Peyer's patch (tissue), 4 donors: ENCODE measurements at regions not wholly inside any gene's neighbourhood (a gene's known extent, or its start where the extent isn't known, plus 50 kb on each side); places are given as distances from the start of the nearest gene placed in this dataset.

Experiments
- DNase-seq, 3 donors: peaks; one replicate each; pipeline ENCODE4 v3.0.0-alpha.2; 2017 to 2019
- H3K27ac ChIP-seq, 4 donors: fragments of 200-600 bp; sonication (generic); one replicate each; pipeline ENCODE4 v1.5.1; 2016 to 2019
- H3K27me3 ChIP-seq, 2 donors: fragments of 200-600 bp; sonication (generic); one replicate each; pipeline ENCODE4 v1.5.1; 2019
- H3K36me3 ChIP-seq, 3 donors: fragments of 200-600 bp; sonication (generic); one replicate each; pipeline ENCODE4 v1.5.1; 2016 to 2019
- H3K4me1 ChIP-seq, 4 donors: fragments of 200-600 bp; sonication (generic); one replicate each; pipeline ENCODE4 v1.5.1; 2016 to 2019
- H3K4me3 ChIP-seq, 4 donors: fragments of 200-600 bp; sonication (generic); 1 replicate in 3 of 4; 2 replicates in 1 of 4; pipeline ENCODE4 v1.5.1; 2016 to 2019; ENCODE audit warnings: mild to moderate bottlenecking in 1 of 4
- H3K9me3 ChIP-seq, 4 donors: fragments of 200-600 bp; sonication (generic); one replicate each; pipeline ENCODE4 v1.5.1; 2016 to 2019; ENCODE audit warnings: mild to moderate bottlenecking in 1 of 4
- POLR2A ChIP-seq, 2 donors: fragments of 450-650 bp; IDR thresholded peaks; one replicate each; pipeline ENCODE4 v1.5.1; 2017; ENCODE audit warnings: antibody characterized with exemption in 2 of 2, mild to moderate bottlenecking in 2 of 2, moderate library complexity in 2 of 2
- TF ChIP-seq, protein P1 (sequence below), 6 experiments: fragments of 450-650 bp in 4 of 6; fragments of 200-600 bp in 2 of 6; sonication (generic) in 1 of 6; IDR thresholded peaks; one replicate each; pipeline ENCODE4 v1.5.1; 2017 to 2019; ENCODE audit warnings: antibody characterized with exemption in 6 of 6, mild to moderate bottlenecking in 3 of 6, moderate library complexity in 1 of 6

DNA sequence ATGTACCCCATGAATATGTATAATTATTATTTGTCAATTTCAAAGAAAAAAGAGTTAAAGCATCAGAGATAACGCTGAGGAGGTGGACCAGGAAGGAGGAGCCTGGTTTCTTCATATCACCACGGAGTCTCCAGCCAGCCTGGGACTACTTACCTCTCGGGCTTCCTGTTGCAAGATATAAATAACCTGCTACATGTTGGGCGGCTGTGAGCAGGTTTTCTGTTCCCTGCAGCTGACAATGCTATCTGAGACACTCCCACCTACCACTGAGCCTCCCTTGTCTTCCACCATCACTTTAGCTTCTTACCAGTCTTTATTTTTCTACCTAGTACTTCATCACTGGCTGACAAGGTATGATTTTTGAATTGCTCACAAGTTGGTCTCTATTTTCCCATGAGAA is 102.7 kb upstream of the CPEB4 start:
- H3K36me3 ChIP-seq: no peaks in the 10 kb centered on the region
- H3K4me1 ChIP-seq: peaks cover 0 to 18% (median 3%) of the 10 kb centered on the region in 4 donors
- H3K4me3 ChIP-seq: no peak overlapping the region
- no peak for TF ChIP-seq POLR2A (IDR thresholded peaks at IDR 0.05)
- TF ChIP-seq, protein P1, sequence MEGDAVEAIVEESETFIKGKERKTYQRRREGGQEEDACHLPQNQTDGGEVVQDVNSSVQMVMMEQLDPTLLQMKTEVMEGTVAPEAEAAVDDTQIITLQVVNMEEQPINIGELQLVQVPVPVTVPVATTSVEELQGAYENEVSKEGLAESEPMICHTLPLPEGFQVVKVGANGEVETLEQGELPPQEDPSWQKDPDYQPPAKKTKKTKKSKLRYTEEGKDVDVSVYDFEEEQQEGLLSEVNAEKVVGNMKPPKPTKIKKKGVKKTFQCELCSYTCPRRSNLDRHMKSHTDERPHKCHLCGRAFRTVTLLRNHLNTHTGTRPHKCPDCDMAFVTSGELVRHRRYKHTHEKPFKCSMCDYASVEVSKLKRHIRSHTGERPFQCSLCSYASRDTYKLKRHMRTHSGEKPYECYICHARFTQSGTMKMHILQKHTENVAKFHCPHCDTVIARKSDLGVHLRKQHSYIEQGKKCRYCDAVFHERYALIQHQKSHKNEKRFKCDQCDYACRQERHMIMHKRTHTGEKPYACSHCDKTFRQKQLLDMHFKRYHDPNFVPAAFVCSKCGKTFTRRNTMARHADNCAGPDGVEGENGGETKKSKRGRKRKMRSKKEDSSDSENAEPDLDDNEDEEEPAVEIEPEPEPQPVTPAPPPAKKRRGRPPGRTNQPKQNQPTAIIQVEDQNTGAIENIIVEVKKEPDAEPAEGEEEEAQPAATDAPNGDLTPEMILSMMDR (IDR thresholded peaks at IDR 0.05): no peak
- H3K27me3 ChIP-seq: no peaks in the 10 kb centered on the region
- no peak overlapping the region for H3K27ac ChIP-seq
- H3K9me3 ChIP-seq: no peaks in the 10 kb centered on the region
- DNase-seq: peak in 1 of 3 donors; percentile 23

DNA sequence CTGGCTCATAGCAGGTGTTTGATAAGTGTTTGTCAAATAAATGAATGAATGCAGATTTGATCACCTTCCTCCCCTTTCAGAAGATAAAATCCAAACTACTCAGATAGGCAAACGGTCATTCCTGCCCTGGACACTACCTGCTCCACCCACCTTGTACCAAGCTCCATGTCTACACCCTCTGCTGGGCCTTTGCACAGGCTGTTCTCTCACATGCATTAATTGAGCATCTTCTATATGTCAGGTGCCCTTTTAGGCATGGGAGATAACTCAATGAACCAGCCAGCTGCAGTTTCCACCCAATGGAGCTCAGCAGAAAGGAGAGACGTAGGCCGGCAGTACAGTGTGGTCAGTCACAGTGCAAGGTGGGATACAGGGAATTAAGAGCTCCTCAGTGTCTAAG is 102.3 kb upstream of the CPEB4 start:
- H3K9me3 ChIP-seq: no peaks in the 10 kb centered on the region
- no peak for DNase-seq
- H3K36me3 ChIP-seq: no peaks in the 10 kb centered on the region
- no peaks in the 10 kb centered on the region for H3K27me3 ChIP-seq
- H3K27ac ChIP-seq: no peak overlapping the region
- TF ChIP-seq, protein P1 (IDR thresholded peaks at IDR 0.05): no peak
- TF ChIP-seq POLR2A (IDR thresholded peaks at IDR 0.05): no peak
- H3K4me3 ChIP-seq: no peak overlapping the region
- H3K4me1 ChIP-seq: peaks cover 0 to 23% (median 3%) of the 10 kb centered on the region in 4 donors

DNA sequence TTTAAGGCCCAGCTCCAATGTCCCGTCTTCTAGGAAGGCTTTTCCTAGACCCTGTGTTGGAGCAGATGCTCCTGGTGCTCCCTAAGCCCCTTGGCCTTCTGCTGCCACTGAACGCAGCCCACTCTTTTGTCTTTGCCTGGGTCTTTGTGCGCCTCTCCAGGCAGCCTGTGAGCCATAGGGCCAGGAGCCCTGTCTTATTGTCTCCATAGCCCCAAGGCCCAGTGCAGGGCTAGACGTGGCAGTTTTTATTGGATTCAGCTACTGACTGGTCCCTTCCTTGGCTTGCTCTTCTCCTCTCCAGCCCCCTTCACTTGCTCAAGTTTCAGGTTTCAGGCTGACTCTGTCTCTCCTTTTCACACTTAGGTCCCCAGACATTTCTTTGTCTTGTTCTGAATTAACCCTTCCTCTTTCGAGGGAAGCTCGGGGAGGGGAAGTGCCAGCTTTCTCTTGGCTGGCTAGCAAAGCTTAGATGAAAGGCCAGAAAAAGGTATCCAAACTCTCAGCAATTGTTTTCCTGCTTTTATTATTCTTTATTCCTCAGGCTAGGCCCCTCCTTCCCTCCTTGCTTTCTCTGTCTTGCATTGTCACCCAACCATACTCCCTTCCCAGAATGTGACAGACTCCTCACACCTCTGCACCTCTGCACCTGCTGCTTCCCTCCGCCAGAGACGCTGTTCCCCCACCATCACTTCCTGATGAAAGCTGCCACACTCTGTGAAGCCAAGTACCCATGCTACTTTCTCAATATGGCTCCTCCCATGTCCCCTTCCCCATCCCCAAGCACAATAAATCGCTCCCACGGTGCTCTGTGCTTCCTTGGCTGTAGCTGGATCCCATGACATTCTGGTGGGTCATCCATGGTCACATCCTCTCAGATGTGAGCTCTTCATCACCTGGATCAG is 101.6 kb upstream of the CPEB4 start:
- H3K27me3 ChIP-seq: no peaks in the 10 kb centered on the region
- no peaks in the 10 kb centered on the region for H3K36me3 ChIP-seq
- H3K9me3 ChIP-seq: no peaks in the 10 kb centered on the region
- H3K4me3 ChIP-seq: no peak overlapping the region
- peak in 1 of 3 donors; percentile 43 for DNase-seq
- H3K27ac ChIP-seq: no peak overlapping the region
- peaks cover 0 to 24% (median 3%) of the 10 kb centered on the region in 4 donors for H3K4me1 ChIP-seq
- no peak for TF ChIP-seq POLR2A (IDR thresholded peaks at IDR 0.05)
- TF ChIP-seq, protein P1 (IDR thresholded peaks at IDR 0.05): peak in 2 of 6 experiments; percentile 25 to 41

DNA sequence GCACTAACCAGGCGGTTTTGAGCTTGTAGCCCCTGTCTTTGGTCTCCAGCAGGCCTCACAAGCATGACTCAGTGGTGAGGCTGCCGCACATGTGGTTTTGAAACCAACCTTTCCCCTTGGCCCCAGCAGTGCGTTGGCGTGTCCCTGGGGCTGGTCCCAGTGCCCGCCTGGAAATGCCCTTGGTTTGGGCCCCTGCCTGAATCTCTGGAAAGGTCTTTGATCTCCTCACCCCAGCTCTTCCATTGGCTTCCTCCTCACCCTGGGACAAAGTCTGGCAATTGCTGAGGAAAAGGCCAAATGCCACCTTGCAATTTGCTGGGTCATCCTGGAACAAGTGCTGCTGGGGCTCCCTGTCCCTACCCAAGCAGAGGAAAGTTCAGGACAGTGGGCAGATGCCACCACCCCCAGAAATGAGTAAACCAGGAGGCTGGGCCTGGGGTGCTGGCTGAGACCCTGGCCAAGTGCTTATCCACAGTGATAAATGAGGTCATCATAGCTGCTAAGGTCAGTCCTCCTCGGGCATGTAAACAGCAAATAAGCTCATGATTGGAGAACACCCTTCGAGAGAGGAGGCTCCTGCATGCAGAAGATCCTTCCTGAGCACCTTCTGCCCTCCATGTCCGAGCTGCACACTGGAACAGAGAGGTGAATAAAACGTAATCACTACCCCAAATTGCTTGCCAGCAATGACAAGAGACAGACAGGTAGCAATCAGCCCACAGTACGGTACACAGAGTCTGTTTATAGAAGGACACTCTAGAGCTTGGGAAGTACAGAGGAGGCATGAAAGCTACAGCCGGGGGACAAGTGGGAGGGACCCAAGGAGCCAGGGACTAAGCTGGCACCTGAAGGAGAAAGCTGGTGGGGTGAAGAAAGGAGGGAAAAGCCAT is 98.9 kb upstream of the CPEB4 start:
- peak overlapping the region in 3 of 4 donors; percentile 51 to 83 (median 80) for H3K27ac ChIP-seq
- H3K36me3 ChIP-seq: no peaks in the 10 kb centered on the region
- H3K27me3 ChIP-seq: no peaks in the 10 kb centered on the region
- no peaks in the 10 kb centered on the region for H3K9me3 ChIP-seq
- peak in 2 of 3 donors; percentile 83 for DNase-seq
- peaks cover 0 to 24% (median 0%) of the 10 kb centered on the region in 4 donors for H3K4me1 ChIP-seq
- TF ChIP-seq, protein P1 (IDR thresholded peaks at IDR 0.05): no peak
- peak; percentile 16 to 70 for TF ChIP-seq POLR2A (IDR thresholded peaks at IDR 0.05)
- H3K4me3 ChIP-seq: no peak overlapping the region

DNA sequence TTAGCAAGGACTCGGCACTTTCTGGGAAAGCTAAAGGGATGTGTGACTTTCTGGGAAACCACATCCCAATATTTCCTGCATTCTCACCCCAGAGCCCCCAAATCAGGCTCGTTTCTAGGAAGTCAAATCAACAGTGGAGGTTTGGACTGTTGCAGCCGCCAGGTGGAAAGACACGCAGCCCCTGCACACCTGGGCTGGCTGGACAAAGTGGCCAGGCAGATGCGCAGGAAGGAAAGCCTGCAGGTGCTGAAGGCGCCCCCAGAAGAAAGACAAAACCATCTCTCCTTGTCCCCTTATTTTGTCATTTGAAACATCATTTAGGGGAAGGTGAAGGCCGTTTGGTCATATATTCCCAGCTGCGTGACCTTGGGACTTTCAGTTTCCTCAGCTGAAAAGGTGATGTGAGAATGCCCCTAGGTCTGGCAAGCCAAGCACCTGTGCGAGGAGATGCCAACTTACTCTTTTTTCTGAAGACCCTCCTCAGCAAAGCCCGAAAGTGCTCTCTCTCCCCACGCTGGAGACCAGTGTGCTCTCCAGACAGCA is 97.9 kb upstream of the CPEB4 start:
- TF ChIP-seq POLR2A (IDR thresholded peaks at IDR 0.05): no peak
- TF ChIP-seq, protein P1 (IDR thresholded peaks at IDR 0.05): no peak
- H3K9me3 ChIP-seq: no peaks in the 10 kb centered on the region
- H3K27me3 ChIP-seq: no peaks in the 10 kb centered on the region
- H3K27ac ChIP-seq: peak overlapping the region in 3 of 4 donors; percentile 51 to 83 (median 80)
- H3K4me1 ChIP-seq: peaks cover 0 to 34% (median 0%) of the 10 kb centered on the region in 4 donors
- H3K4me3 ChIP-seq: no peak overlapping the region
- H3K36me3 ChIP-seq: no peaks in the 10 kb centered on the region
- DNase-seq: no peak
